GM21515 (cell line): ENCODE measurements at regions not wholly inside any gene's neighbourhood (a gene's known extent, or its start where the extent isn't known, plus 50 kb on each side); places are given as distances from the start of the nearest gene placed in this dataset.

Experiments
- ATAC-seq: cut with Tn5 transposase; IDR thresholded peaks from one replicate; pipeline ENCODE4 v1.9.1; 2021; ENCODE audit not compliant: unreplicated experiment

DNA sequence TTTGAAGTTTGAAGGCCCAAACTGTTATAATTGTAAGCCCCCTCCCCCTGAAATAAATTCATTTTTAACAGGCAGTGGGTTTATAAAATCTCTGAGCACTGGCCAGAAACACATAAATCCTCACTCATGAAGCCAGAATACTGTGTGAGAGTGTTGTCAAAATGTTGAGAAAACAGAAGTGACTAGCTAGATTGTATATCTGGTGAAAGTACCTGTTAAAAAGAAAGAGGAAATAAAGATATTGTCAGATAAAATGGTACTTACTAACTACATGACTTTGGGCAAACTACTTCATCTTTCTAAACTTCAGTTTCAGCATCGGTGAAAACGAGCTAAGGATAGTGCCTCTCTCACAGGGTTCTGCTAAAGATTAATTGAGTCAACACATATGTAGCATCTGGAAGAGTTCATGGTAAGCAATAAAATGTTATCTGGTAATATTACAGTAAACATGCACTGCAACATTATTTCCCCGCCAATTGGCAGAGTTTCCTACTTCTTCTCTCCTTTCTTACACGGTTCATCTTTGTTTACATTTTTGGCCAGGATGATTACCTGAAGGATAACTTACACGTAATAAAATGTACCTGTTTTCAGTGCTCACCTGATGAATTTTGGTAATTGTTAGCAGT is 202.5 kb upstream of the CHRM2 start:
- no peak for ATAC-seq

DNA sequence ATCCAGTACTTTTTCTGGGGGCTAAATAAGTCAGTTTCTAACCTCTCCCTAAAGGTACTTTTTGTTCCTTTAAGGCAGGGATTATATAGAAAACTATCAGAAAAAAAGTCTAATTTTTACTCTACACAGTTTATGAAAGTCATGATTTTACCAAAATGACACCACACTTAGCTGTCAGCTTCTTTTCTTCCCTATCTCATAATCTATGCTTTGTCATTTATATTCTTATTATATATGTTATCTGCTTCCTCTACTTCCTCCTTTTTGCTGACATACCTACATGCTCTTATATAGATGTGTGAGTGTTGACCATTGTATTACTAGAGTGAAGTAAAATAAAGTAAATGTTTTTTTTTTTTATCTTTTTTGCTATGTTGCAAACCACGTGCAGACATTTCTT is 203.9 kb upstream of the CHRM2 start:
- no peak for ATAC-seq

DNA sequence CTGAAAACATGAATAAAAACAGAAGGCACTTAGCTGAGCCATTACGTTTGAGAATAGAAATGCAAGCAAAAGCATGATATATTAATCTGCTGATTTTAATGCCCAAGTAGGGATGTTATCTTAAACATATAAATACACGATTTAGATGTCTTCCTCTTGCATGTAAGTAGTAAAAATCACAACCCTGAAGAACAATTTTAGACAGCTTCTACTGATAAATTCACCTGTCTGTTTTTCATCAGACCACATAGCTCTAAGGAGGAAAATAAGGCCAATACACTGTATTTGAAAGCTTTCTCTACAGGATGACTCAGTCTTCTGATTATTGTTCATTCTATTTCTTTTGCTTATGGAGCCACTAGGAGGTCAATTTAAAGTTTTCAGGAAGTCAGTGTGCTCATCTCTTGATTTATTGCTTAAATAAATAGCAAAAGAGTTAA is 210.9 kb upstream of the CHRM2 start:
- ATAC-seq = no peak

DNA sequence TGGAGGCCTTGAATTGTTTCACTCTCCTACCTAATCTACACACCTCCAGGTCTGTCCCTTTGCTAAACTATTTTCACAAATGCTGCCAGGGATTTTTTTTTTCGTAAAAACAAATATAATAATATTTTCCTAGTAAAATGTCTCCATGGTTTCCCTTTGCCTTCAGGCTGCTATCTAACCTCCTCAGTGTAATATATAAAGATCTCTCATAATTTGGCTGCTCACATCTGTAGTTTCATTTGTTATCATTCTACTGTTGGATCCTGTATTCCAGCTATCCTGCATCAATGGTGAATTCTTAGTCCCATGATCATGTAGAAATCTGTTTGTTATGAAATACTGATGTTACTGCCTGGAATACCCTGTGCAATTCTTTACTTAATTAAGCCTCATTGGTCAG is 211.9 kb upstream of the CHRM2 start:
- no peak for ATAC-seq

DNA sequence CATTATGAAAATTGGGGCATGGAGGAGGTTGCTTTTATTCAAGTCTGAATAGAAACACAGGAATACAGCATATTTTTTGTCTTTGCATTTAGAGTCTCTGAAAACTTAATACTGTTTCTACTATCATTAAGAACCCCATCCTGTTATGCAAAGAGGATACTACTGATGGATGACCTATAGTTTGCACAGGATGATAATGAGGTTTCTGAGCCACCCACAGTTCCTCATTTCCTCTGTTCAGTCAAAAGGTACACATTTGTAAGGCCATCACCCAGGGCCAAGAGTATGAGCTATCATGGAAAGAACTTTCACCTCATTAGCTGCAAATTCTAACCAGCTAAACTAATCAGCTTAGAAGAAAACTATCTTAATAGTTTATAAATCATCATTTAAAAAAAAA is 213.0 kb upstream of the CHRM2 start:
- no peak for ATAC-seq

DNA sequence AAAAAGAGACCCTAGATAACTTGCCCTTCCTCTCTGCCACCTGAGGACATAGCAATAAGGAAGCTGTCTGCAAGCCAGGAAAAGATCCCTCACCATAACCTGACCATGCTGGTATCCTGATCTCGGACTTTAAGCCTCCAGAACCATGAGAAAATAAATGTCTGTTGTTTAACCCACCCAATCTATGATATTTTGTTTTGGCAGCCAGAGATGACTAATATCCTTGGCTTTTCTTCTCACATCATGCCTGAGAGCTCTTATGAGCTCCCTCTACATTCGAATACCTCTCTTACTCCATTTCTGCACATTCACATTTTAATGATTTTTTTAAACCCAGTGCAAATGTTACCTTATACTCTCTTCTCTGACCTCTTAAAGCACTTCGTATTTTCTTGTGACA is 214.0 kb upstream of the CHRM2 start:
- no peak for ATAC-seq

DNA sequence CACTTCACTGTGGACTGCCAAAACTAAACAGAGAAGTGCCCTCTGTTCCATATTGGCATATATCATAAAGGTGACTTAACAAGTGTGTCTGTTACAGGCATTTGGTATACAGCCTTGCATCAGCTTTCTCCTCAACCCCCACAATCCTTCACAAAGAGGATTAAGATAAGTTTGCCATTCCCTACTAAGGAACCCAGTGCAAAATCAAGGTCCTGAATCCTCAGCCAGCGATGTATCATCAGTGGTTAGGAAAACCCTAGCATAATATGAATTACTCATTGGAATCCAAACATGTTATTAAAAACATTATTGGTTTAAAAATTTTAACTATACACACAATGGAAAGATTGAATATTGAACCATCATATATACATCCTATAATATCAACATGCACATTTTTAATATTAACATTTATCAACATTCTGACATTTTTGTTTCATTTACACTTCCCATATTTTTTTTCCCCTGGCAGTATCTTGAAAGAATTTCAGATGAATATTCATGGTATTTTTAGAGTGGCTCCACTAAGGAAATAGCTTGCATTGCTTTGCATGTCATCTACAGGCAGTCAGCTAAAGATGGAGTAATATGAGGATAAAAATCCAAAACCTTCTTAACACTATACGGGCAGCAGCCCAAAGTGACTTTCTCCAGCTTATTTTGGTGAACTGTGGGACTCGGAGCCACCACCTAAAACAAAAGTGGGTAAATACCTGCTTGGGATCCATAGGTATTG is 215.6 kb upstream of the CHRM2 start:
- no peak for ATAC-seq

DNA sequence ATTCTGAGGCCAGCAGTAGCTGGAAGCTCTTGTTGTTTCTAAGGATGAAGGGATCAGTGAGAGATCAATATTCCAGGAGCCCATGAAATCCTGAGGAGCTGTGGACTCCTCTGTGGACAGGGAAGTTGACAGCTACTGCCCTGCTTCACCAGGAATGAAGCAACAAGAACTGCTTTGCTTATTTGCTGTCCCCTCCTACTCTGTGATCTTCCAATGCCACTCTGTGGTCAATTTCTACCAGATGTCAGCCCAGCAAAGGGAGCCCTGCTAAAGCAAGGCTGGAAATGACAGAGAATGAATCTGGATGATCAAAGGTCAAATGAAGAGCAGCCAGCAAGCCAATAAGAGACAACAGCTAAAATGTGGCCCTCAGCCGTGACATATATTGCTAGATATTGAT is 227.5 kb upstream of the CHRM2 start:
- no peak for ATAC-seq

DNA sequence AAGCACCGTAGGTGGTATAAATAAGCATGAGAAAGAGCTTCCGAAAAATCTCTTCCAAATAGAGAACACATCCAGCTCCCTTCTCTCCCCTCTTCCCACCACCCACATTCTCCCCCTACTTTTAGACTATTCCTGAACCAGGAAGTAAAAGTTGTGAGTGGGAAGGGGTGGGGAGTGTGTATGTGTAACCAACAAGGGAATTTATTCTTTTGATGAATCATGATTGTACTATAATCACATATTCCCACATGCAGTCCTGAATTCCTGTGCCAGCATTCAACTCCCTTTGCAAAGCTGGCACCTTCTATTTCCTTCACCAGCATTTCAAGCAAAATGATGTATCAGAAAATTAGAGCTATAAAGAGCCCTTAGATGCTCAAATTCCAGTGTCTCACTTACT is 230.6 kb upstream of the CHRM2 start:
- no peak for ATAC-seq

DNA sequence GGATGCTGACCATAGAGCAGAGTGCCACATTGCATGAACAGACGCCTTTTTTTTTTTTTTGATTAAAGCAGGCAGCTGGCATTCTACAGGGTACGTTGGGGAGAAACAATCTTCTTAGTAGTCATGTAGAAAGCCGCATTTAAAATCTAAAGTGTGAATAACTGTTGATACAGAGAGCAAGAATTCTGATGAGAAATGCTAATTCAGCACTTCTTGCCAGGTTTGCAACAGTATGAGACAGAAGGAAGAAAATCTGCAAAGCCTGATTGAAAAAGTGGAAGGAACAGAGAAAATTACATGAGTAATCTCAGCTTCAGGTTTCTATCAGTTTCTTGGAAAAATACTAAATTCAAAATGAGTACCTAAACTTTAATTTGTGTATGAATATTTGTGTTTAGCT is 232.7 kb upstream of the CHRM2 start:
- no peak for ATAC-seq

DNA sequence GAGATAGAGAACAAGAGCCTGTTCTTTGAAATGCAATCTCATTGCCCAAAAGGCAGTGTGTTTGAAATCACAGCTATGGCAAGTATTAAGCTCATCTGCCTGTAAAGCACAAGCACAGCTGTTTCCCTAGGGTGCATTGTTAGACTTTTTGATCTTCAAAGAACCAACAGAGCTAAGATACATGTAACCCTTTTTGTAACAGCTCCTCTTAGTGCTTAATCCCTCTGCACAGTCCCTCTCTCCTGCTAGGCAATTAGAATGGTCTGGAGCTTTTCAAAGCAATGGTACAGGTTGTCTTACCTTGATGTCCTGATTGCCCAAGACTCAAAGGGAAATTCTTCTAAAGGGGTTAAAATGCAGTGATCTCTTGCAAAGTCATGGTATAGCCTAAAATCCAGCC is 249.6 kb upstream of the CHRM2 start:
- no peak for ATAC-seq

DNA sequence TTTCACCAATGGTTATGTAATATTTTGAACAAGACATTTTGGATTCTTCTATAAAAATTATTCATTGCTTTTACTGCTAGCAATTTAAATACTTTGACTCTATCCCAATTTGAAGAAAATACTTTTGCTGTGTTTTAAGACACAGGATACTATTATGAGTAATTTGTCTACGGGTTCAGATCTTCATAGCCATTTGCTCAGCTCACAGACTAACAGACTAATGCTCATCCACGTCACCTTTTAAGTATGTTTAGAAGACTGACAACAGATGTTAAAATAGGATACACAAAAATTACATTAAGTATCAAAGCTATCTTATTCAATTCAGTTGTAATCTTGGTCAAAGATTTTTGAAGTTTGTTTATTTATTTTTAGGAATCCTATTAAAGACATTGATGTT is 251.3 kb upstream of the CHRM2 start:
- no peak for ATAC-seq

DNA sequence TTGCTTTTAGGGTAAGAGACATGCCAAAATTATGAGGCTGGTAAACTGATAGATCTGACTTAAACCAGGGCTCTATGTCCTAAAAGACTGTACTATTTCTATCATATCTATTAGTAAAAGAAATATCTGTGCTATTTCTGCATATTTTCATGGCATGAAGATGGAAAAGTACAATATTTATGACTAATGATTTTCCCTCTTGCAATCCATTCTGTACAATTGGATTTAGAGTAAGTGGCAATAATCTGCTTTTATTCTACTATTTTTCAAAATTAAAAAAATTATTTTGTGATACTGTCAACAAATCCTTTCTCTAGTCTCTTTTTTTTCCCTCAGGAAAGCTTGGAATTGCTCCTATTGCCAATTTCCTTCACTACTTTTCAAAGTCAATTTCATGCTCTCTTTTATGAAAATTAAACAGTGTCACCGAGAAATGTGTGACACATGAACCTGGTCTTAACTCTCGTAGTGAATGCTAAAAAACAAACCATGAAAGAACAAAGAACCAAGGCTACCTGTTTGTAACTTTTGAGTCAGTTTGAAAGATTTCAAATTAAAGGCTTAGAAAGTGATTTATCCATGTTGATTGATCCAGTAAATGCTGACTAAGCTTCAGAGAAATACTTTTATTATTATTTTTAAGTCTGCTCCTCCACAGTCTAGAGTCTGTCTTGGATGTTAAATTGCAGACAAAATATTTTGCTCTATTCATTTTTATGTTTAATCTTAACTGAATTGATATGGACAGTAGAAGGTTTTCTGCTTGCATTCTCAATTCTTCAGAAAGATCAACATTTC is 262.7 kb upstream of the CHRM2 start:
- no peak for ATAC-seq

DNA sequence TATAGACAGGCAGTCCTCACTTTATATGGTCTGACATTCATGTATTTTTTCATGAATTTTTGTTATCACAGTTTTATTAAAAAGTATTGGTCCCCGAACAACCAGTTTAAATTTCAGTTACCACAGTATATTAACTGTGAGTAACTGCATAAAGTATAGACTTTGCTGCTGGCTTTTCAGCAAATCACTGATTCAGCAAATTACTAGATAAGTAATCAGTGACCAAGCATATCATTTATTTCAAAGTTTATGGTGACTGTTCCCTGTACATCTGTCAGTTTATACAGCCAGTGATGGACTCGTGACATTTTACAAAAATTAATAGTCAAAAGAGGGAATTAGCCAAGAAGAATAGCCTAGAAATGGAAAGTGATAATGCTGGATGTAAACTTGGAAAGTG is 266.7 kb upstream of the CHRM2 start:
- no peak for ATAC-seq

DNA sequence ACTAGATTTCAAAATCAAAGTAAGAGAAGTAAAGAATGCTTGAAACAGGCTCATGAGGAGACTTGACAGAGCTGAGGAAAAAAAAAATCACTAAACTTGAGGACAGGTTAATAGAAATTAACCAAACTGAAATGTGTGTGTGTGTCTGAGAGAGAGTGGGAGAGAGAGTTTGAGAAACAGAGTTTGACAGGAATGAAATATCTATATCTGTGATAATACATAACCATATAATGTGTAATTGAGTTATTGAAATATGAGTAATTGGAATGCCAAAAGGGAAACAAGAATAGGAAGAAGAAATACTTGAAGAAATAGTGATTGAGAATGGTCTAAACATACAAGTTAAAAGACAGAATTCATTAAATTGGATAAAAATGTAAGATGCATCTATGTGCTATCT is 268.0 kb upstream of the CHRM2 start:
- ATAC-seq = no peak

DNA sequence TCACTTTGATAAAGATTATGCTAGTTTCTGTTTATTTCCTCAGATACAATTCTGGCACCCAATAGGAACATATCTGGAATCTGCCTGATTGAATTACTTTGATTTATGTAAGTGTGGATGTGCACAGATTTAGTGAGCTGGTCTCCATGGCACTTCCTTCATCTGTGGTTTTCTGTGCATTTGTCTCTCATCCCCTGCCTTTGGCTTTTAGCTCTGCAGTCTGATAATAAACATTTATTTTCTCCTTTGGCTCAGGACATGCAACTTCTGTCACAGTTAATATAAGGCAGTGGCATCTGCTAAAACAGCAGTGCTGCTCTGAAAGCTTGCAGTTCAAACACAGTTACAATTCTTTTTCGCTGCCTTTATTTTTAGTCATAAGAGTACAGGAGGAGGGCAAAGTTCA is 273.7 kb upstream of the CHRM2 start:
- no peak for ATAC-seq

DNA sequence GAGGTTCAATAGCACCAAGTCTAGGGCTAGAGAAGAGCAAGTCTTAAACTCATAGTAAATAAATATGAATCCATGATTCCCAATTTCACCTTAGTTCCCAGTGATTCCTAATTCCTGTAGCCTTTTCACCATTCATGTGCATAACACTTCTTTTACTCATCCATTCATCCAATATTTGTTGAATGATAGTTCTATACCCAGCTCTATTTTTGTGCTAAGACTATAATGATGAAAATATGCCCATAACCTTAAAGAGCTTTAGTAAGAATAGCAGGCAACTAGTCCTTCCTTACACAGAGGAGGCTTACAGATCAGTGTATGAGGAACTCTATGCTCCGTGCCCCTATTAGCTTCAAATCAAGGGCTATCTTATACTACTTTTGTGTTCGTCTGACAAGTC is 280.2 kb upstream of the CHRM2 start:
- ATAC-seq = no peak

DNA sequence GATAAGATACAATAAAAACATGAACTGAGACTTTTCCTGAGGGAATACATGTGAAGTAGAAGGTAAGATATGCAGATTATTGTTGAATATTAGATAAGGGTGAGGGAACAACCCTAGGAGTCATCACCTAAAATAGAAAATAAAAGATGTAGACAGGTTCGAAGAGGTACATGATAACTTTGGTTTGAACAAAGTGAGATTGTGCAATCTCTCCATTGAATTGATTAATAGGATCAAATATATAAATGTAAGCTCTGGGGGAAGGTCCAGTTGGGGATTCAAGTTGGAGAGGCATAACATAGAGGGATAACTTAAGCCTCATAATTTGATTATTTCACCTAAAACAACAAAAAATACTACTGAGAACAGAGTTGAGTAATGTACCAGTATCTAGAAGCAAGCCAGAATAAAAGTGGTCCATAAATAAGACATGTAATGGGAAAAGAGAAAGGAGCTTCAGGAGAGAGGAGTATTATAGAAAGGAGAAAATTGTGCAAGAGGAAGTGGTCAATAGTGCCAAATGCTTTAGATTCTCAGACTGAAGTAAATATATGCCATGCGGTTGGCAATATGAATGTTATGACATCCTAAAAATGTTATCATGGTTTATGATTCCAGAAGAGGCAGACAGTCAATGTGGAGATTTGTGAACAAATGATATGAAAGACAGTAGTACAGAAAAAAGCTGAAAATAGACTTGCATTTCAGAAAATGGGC is 282.3 kb upstream of the CHRM2 start:
- no peak for ATAC-seq

DNA sequence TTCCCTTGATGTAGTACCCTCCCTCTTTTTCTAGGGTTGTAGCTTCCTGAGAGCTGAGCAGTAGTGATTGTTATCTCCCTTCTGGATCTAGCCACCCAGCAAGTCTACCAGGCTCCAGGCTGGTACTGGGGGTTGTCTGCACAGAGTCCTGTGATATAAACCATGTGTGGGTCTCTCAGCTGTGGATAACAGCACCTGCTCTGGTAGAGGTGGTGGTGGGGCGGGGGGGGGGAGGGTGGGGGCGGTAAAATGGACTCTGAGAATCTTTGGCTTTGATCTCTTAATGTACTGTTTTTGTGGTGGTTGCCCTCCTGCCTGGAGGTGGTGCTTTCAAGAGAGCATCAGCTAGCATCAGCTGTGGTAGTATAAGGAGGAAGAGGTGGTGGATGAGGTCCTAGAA is 302.0 kb upstream of the CHRM2 start:
- no peak for ATAC-seq

DNA sequence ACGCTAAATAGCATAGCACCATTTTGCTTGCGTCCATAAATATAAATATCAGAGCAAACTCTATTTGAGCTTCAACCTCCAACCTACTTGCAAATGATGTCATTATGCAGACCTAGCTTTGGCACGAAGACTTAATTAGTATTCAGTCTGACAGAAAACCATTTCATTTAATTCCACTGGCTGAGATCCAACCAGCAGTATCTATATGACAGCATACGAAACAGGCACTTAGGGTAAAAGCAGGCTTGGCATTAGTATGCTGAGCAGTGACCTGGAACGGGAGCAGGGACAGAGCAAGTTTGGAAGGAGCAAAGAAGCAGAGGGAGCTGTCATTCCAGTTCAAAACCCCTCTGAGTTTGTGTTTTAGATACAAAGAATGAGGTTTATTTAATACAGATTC is 312.5 kb upstream of the CHRM2 start:
- no peak for ATAC-seq

DNA sequence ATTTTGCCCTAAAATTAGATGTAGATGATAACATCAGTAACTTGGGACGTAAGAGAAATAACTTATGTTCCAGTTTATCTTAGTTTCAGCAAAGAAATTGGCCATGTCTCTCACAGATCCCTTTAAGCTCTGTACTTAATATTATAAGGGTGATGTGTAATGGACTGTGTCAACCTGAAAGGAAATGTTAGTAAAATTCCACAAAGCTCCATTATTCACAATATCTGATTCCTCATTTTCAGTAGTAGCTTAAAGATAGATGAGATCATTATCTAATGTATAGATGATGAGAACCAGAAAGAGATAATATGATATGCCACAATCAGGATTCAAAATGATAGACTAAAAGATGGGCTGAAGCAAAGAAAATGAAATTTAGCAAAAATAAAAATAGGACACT is 316.8 kb upstream of the CHRM2 start:
- no peak for ATAC-seq

DNA sequence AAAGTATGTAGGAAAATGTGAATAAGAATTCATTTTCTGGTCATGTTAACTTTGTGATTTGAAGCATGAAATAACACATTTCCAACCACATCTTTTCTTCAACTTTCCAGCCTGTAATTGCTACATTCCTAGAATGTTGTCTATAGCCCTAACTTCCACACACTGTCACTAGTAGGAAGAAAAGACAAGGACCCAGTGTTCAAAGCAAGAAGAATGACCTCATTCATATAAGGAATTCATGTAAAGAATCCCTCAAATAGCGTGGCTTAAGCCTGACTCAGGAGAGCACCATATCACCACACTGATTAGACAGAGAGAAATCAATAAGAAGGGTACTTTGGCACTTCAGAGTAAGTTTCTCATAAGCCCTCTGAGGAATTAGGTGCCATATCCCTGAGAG is 318.7 kb upstream of the CHRM2 start:
- ATAC-seq = no peak
